NCI-H82 treated with DMSO at 0.1 percent for 48 hours (cell line): ENCODE measurements at regions not wholly inside any gene's neighbourhood (a gene's known extent, or its start where the extent isn't known, plus 50 kb on each side); places are given as distances from the start of the nearest gene placed in this dataset.

ENCODE experiments used
- DNase-seq: peaks from one replicate; lab custom pipeline; 2025; ENCODE audit not compliant: unreplicated experiment; lab: John Stamatoyannopoulos, UW

- no peak for DNase-seq
Observed at GRCh38 chr5:174307031-174307408, 261.5 kb downstream of the NSG2 start.

- no peak for DNase-seq
Observed at GRCh38 chr5:174307656-174308271, 262.3 kb downstream of the NSG2 start.

- DNase-seq, result no peak
Observed at GRCh38 chr5:174309131-174309795, 263.8 kb downstream of the NSG2 start.

GRCh38 chr5:174310243-174310642 is 264.7 kb downstream of the NSG2 start:
- no peak for DNase-seq

GRCh38 chr5:174310706-174311105 is 265.2 kb downstream of the NSG2 start:
- no peak for DNase-seq

GRCh38 chr5:174311121-174311520 is 265.6 kb downstream of the NSG2 start:
- DNase-seq, result no peak

- peak; percentile 46 for DNase-seq
Observed at GRCh38 chr5:174311531-174312269, 266.2 kb downstream of the NSG2 start.

- DNase-seq, result no peak
Observed at GRCh38 chr5:174312270-174312617, 266.7 kb downstream of the NSG2 start.

- DNase-seq, result no peak
Observed at GRCh38 chr5:174312641-174313040, 267.1 kb downstream of the NSG2 start.

- no peak for DNase-seq
Observed at GRCh38 chr5:174313615-174314014, 268.1 kb downstream of the NSG2 start.

GRCh38 chr5:174314261-174314660 is 268.8 kb downstream of the NSG2 start:
- DNase-seq, result no peak

- DNase-seq, result no peak
Observed at GRCh38 chr5:174315471-174315870, 270.0 kb downstream of the NSG2 start.

GRCh38 chr5:174315871-174316270 is 270.4 kb downstream of the NSG2 start:
- no peak for DNase-seq

GRCh38 chr5:174316326-174316725 is 270.8 kb downstream of the NSG2 start:
- DNase-seq, result no peak

- peak; percentile 49 for DNase-seq
Observed at GRCh38 chr5:174317256-174317894, 271.9 kb downstream of the NSG2 start.

- DNase-seq, result no peak
Observed at GRCh38 chr5:174318578-174318977, 273.1 kb downstream of the NSG2 start.

- no peak for DNase-seq
Observed at GRCh38 chr5:174319551-174319950, 274.0 kb downstream of the NSG2 start.

- no peak for DNase-seq
Observed at GRCh38 chr5:174320051-174320450, 274.5 kb downstream of the NSG2 start.

- DNase-seq, result no peak
Observed at GRCh38 chr5:174323878-174324281, 278.4 kb downstream of the NSG2 start.

- DNase-seq, result no peak
Observed at GRCh38 chr5:174324680-174325079, 279.2 kb downstream of the NSG2 start.

GRCh38 chr5:174325431-174325830 is 279.9 kb downstream of the NSG2 start:
- DNase-seq, result no peak

- no peak for DNase-seq
Observed at GRCh38 chr5:174325961-174326360, 280.5 kb downstream of the NSG2 start.
